ENCODE measurements at regions not wholly inside any gene's neighbourhood (a gene's known extent, or its start where the extent isn't known, plus 50 kb on each side); places are given as distances from the start of the nearest gene placed in this dataset.

- TF ChIP-seq CTCF (IDR thresholded peaks at IDR 0.05; ENCODE audit: partially characterized antibody, unreplicated experiment): no peak
- DNase-seq: no peak
- no peaks in the 10 kb centered on the region for H3K36me3 Mint-ChIP-seq (ENCODE audit: unreplicated experiment)
- H3K27ac Mint-ChIP-seq (ENCODE audit: unreplicated experiment): no peak overlapping the region
- no peaks in the 10 kb centered on the region for H3K9me3 Mint-ChIP-seq (ENCODE audit: unreplicated experiment)
- H3K27me3 Mint-ChIP-seq (ENCODE audit: unreplicated experiment): no peaks in the 10 kb centered on the region
- no peak overlapping the region for H3K4me3 Mint-ChIP-seq (ENCODE audit: unreplicated experiment)
- peaks cover 20% of the 10 kb centered on the region for H3K4me1 Mint-ChIP-seq (ENCODE audit: low read depth, unreplicated experiment)
Measured at GRCh38 chr20:20895537-20895936, 183.1 kb upstream of the RALGAPA2 start.

GRCh38 chr20:20894753-20895152 is 182.3 kb upstream of the RALGAPA2 start:
- no peak for TF ChIP-seq CTCF (IDR thresholded peaks at IDR 0.05; ENCODE audit: partially characterized antibody, unreplicated experiment)
- DNase-seq: no peak
- no peaks in the 10 kb centered on the region for H3K9me3 Mint-ChIP-seq (ENCODE audit: unreplicated experiment)
- H3K4me1 Mint-ChIP-seq (ENCODE audit: low read depth, unreplicated experiment): peaks cover 20% of the 10 kb centered on the region
- H3K27ac Mint-ChIP-seq (ENCODE audit: unreplicated experiment): peak overlapping the region; percentile 52
- H3K27me3 Mint-ChIP-seq (ENCODE audit: unreplicated experiment): no peaks in the 10 kb centered on the region
- no peaks in the 10 kb centered on the region for H3K36me3 Mint-ChIP-seq (ENCODE audit: unreplicated experiment)
- H3K4me3 Mint-ChIP-seq (ENCODE audit: unreplicated experiment): no peak overlapping the region

GRCh38 chr20:20894280-20894679 is 181.8 kb upstream of the RALGAPA2 start:
- Mint-ChIP-seq H3K36me3 (ENCODE audit: unreplicated experiment) (no peaks in the 10 kb centered on the region), H3K27me3 (ENCODE audit: unreplicated experiment) (peaks cover under 1% of the 10 kb centered on the region), H3K4me1 (ENCODE audit: low read depth, unreplicated experiment) (peaks cover 20% of the 10 kb centered on the region), H3K27ac (ENCODE audit: unreplicated experiment) (no peak overlapping the region), H3K4me3 (ENCODE audit: unreplicated experiment) (no peak overlapping the region), H3K9me3 (ENCODE audit: unreplicated experiment) (peaks cover under 1% of the 10 kb centered on the region)
- no peak for DNase-seq
- no peak for TF ChIP-seq CTCF (IDR thresholded peaks at IDR 0.05; ENCODE audit: partially characterized antibody, unreplicated experiment)

GRCh38 chr20:20892328-20892727 is 179.9 kb upstream of the RALGAPA2 start:
- no peak overlapping the region for H3K27ac Mint-ChIP-seq (ENCODE audit: unreplicated experiment)
- no peak overlapping the region for H3K4me3 Mint-ChIP-seq (ENCODE audit: unreplicated experiment)
- peaks cover 2% of the 10 kb centered on the region for H3K27me3 Mint-ChIP-seq (ENCODE audit: unreplicated experiment)
- H3K4me1 Mint-ChIP-seq (ENCODE audit: low read depth, unreplicated experiment): peaks cover 12% of the 10 kb centered on the region
- no peaks in the 10 kb centered on the region for H3K36me3 Mint-ChIP-seq (ENCODE audit: unreplicated experiment)
- no peak for TF ChIP-seq CTCF (IDR thresholded peaks at IDR 0.05; ENCODE audit: partially characterized antibody, unreplicated experiment)
- DNase-seq: no peak
- peaks cover 3% of the 10 kb centered on the region for H3K9me3 Mint-ChIP-seq (ENCODE audit: unreplicated experiment)

GRCh38 chr20:20890751-20891150 is 178.3 kb upstream of the RALGAPA2 start:
- Mint-ChIP-seq H3K27ac (ENCODE audit: unreplicated experiment) (no peak overlapping the region), H3K4me1 (ENCODE audit: low read depth, unreplicated experiment) (peaks cover 7% of the 10 kb centered on the region), H3K36me3 (ENCODE audit: unreplicated experiment) (no peaks in the 10 kb centered on the region), H3K4me3 (ENCODE audit: unreplicated experiment) (no peak overlapping the region), H3K27me3 (ENCODE audit: unreplicated experiment) (peaks cover 5% of the 10 kb centered on the region), H3K9me3 (ENCODE audit: unreplicated experiment) (peaks cover 3% of the 10 kb centered on the region)
- DNase-seq: no peak
- no peak for TF ChIP-seq CTCF (IDR thresholded peaks at IDR 0.05; ENCODE audit: partially characterized antibody, unreplicated experiment)

Measured in glutamatergic neuron (in vitro differentiated cells).